Heart left ventricle (tissue), 16 donors: ENCODE measurements at regions not wholly inside any gene's neighbourhood (a gene's known extent, or its start where the extent isn't known, plus 50 kb on each side); places are given as distances from the start of the nearest gene placed in this dataset.
A peak's percentile ranks its signal among the peaks of the same experiment; 100 is the strongest.

ENCODE experiments used
- ATAC-seq, 4 donors: fragments of 200-7000 bp; cut with Tn5 transposase; one replicate each; pipeline ENCODE4 v1.9.1; 2020 to 2022; ENCODE audit warnings: moderate library complexity in 4 of 4, mild to moderate bottlenecking in 3 of 4, moderate number of reproducible peaks in 1 of 4
- DNase-seq, 5 donors: peaks; one replicate each; pipeline ENCODE4 v3.0.0-alpha.2; 2020
- H3K27ac ChIP-seq, 12 donors: fragments of 200-600 bp; sonication (generic) in 4 of 12; one replicate each; pipeline versions ENCODE4 v1.5.0 to v1.8.0; 2016 to 2022; ENCODE audit warnings: mild to moderate bottlenecking in 2 of 12
- H3K27me3 ChIP-seq, 9 donors: fragments of 200-600 bp; sonication (generic) in 2 of 9; one replicate each; pipeline versions ENCODE4 v1.5.1 to v1.8.0; 2016 to 2022; ENCODE audit warnings: mild to moderate bottlenecking in 3 of 9
- H3K36me3 ChIP-seq, 9 donors: fragments of 200-600 bp; sonication (generic) in 2 of 9; one replicate each; pipeline versions ENCODE4 v1.5.0 to v1.8.0; 2018 to 2022; ENCODE audit warnings: mild to moderate bottlenecking in 2 of 9
- H3K4me1 ChIP-seq, 12 donors: fragments of 200-600 bp; sonication (generic) in 4 of 12; one replicate each; pipeline versions ENCODE4 v1.5.0 to v1.8.0; 2016 to 2022; ENCODE audit warnings: mild to moderate bottlenecking in 3 of 12
- H3K4me3 ChIP-seq, 12 donors: fragments of 200-600 bp; sonication (generic) in 4 of 12; one replicate each; pipeline versions ENCODE4 v1.5.0 to v1.8.0; 2017 to 2022; ENCODE audit warnings: mild to moderate bottlenecking in 9 of 12, moderate library complexity in 4 of 12
- H3K9me3 ChIP-seq, 12 donors: fragments of 200-600 bp; sonication (generic) in 4 of 12; one replicate each; pipeline versions ENCODE4 v1.5.0 to v1.8.0; 2016 to 2022; ENCODE audit warnings: mild to moderate bottlenecking in 1 of 12
- POLR2A ChIP-seq, 2 donors: fragments of 450-650 bp; IDR thresholded peaks; one replicate each; pipeline ENCODE4 v1.6.1; 2017; ENCODE audit warnings: antibody characterized with exemption in 2 of 2, mild to moderate bottlenecking in 2 of 2, moderate library complexity in 2 of 2
- WGBS, 4 donors: extraction: QIAGEN DNeasy Blood & Tissue Kit in 2 of 4; methylation state at CpG; one replicate each; pipeline versions ENCODE4 v1.1.5 to v1.1.7; 2013 to 2018; 5-methylcytosine and 5-hydroxymethylcytosine counted together
- intact Hi-C, 10 donors: fragments of 100-400 bp; cut with DNase I; formaldehyde crosslinking; loops; one replicate each; pipeline versions ENCODE4 v1.11.1 to v1.14.2; 2022
- TF ChIP-seq, protein P1 (sequence below), 12 donors: fragments of 200-600 bp; sonication (generic) in 4 of 12; IDR thresholded peaks; one replicate each; pipeline versions ENCODE4 v1.5.0 to v1.8.0; 2018 to 2022; ENCODE audit warnings: antibody characterized with exemption in 12 of 12, mild to moderate bottlenecking in 5 of 12
- donor health status: ischemic (EF 13 %, LVEDD 7.1; RV severe dilation, severe dysfunction).
- donor health status: healthy with polysubstance abuse.
- donor health status: DM: no; HTN: yes; CAD: no.
- donor health status: DM: no; HTN: no; CAD: no.
- donor health status: ischemic (EF 25% LVEDD 6.9; RV normal size, moderate dysfunction).
- donor health status: ischemic (EF 25% LVEDD 5.7; RV mildly dilated, moderate dysfunction).
- donor health status: healthy.
- donor health status: DM: yes; HTN: yes; CAD: no.
- donor health status: ischemic (EF 35%, LVEDD 5.7; RV mildly dilated, moderate dysfunction).
- donor health status: nonischemic (EF 11% LVEDD 7.7; RV severe dilation, severe dysfunction).
- donor health status: DM: yes; HTN: yes; CAD: no.
- donor health status: PGD.
- donor health status: ischemic (EF 29% LVEDD 5.4; RV normal size, mild dysfunction).
- donor health status: nonischemic (EF 23%, LVEDD 6.1; RV moderate dilation, normal function).

- Histone ChIP-seq H3K4me3 (no peak overlapping the region), H3K36me3 (no peaks in the 10 kb centered on the region), H3K27ac (peak overlapping the region in 1 of 12 donors; percentile 57), H3K9me3 (peaks cover 0 to 4% (median 0%) of the 10 kb centered on the region in 12 donors), H3K27me3 (no peaks in the 10 kb centered on the region), H3K4me1 (peaks cover 0 to 66% (median 9%) of the 10 kb centered on the region in 12 donors)
- intact Hi-C loops, result loop anchor here in 3 of 10 donors (5.0 to 10.0 kb wide), 4 partner anchors 70 to 112 kb away; no protein-coding TSS in a partner anchor
- ATAC-seq (no peak), DNase-seq (no peak)
- TF ChIP-seq, protein P1, sequence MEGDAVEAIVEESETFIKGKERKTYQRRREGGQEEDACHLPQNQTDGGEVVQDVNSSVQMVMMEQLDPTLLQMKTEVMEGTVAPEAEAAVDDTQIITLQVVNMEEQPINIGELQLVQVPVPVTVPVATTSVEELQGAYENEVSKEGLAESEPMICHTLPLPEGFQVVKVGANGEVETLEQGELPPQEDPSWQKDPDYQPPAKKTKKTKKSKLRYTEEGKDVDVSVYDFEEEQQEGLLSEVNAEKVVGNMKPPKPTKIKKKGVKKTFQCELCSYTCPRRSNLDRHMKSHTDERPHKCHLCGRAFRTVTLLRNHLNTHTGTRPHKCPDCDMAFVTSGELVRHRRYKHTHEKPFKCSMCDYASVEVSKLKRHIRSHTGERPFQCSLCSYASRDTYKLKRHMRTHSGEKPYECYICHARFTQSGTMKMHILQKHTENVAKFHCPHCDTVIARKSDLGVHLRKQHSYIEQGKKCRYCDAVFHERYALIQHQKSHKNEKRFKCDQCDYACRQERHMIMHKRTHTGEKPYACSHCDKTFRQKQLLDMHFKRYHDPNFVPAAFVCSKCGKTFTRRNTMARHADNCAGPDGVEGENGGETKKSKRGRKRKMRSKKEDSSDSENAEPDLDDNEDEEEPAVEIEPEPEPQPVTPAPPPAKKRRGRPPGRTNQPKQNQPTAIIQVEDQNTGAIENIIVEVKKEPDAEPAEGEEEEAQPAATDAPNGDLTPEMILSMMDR (IDR thresholded peaks at IDR 0.05), result no peak
- no peak for TF ChIP-seq POLR2A (IDR thresholded peaks at IDR 0.05)
Measured at GRCh38 chr7:18222636-18223035, 195.0 kb upstream of the PRPS1L1 start.

DNA sequence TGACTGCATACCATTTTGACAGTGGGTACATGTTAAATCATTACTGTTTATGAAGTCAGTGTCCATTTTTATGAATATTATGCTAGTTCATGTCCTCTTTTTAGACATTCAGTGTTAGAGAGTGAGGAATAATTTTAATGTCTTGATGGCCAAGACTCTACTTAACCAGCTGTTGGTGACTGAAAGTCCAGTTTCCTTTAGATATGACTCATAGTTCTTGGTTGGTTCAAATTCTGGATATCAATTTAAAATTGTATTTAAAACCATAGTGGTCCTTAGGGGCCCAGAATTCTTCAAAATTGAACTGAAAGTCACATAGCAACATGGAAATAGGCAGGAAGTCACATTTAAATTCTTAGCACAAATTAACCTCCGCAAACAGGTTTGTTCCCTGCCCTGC, 196.5 kb upstream of the PRPS1L1 start:
- Histone ChIP-seq H3K4me3 (no peak overlapping the region), H3K4me1 (peaks cover 0 to 69% (median 11%) of the 10 kb centered on the region in 12 donors), H3K27ac (no peak overlapping the region), H3K9me3 (no peaks in the 10 kb centered on the region), H3K36me3 (no peaks in the 10 kb centered on the region), H3K27me3 (no peaks in the 10 kb centered on the region)
- DNase-seq, result no peak
- no peak for ATAC-seq
- TF ChIP-seq POLR2A (IDR thresholded peaks at IDR 0.05), result no peak
- TF ChIP-seq, protein P1 (IDR thresholded peaks at IDR 0.05), result no peak
- intact Hi-C loops, result loop anchor here in 3 of 10 donors (5.0 to 10.0 kb wide), 4 partner anchors 68 to 111 kb away; no protein-coding TSS in a partner anchor
- WGBS, 4 donors, result 88 to 98% (median 95%) methylated on average over 1 of the region's 1 CpG

GRCh38 chr7:18225067-18225466, 197.4 kb upstream of the PRPS1L1 start:
- Histone ChIP-seq H3K36me3 (no peaks in the 10 kb centered on the region), H3K4me1 (peaks cover 0 to 67% (median 10%) of the 10 kb centered on the region in 12 donors)

DNA sequence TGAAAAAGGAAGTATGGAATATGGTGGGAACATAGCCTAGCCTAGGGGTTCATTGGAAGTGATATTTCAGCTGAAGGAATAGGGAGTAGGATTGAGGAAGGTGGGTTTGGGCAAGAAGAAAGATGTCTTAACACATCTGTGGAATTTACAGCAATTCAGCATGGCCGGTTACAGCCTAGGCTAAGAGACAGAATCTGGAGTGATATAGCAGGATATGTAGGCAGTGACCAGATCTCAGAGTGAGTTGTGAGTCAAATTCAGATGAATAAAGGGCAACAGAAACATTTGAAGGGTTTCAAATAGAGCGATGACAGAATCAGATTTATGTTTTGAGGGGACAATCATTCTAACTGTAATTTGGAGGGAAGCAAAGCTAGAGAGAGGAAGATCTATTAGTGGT, 199.0 kb upstream of the PRPS1L1 start:
- intact Hi-C loops, result loop anchor here in 3 of 10 donors (10.0 kb wide), 3 partner anchors 68 to 108 kb away; no protein-coding TSS in a partner anchor

More at GRCh38 chr7:18225067-18225466, 197.4 kb upstream of the PRPS1L1 start:
- Histone ChIP-seq H3K27me3 (no peaks in the 10 kb centered on the region), H3K9me3 (no peaks in the 10 kb centered on the region), H3K4me3 (no peak overlapping the region), H3K27ac (peak overlapping the region in 1 of 12 donors; percentile 2)
- intact Hi-C loops, result loop anchor here in 3 of 10 donors (10.0 kb wide), 3 partner anchors 70 to 110 kb away; no protein-coding TSS in a partner anchor
- TF ChIP-seq, protein P1 (IDR thresholded peaks at IDR 0.05), result no peak
- TF ChIP-seq POLR2A (IDR thresholded peaks at IDR 0.05), result no peak
- DNase-seq (no peak), ATAC-seq (no peak)

More for the DNA sequence above, 199.0 kb upstream of the PRPS1L1 start:
- ATAC-seq, result no peak
- DNase-seq, result no peak
- Histone ChIP-seq H3K27ac (no peak overlapping the region), H3K27me3 (no peaks in the 10 kb centered on the region), H3K9me3 (no peaks in the 10 kb centered on the region), H3K4me1 (peaks cover 0 to 53% (median 6%) of the 10 kb centered on the region in 12 donors), H3K4me3 (no peak overlapping the region), H3K36me3 (no peaks in the 10 kb centered on the region)
- WGBS, 4 donors, result 83 to 88% (median 86%) methylated on average over 2 of the region's 2 CpGs
- TF ChIP-seq, protein P1 (IDR thresholded peaks at IDR 0.05), result no peak
- TF ChIP-seq POLR2A (IDR thresholded peaks at IDR 0.05), result no peak
